ENCODE measurements at regions not wholly inside any gene's neighbourhood (a gene's known extent, or its start where the extent isn't known, plus 50 kb on each side); places are given as distances from the start of the nearest gene placed in this dataset.
"Not testable (repeated sequence)": the region's sequence is repeated elsewhere in the genome, so short reads cannot be mapped to it uniquely, and the experiment has no call there.

- DNase-seq (ENCODE audit: low spot score), result peak; percentile 52
Observed at GRCh38 chr10:2921956-2922680, 145.2 kb upstream of the PFKP start.

GRCh38 chr10:2920637-2921036, 146.7 kb upstream of the PFKP start:
- DNase-seq (ENCODE audit: low spot score), result no peak
- no peak for FAIRE-seq

More at GRCh38 chr10:2921956-2922680, 145.2 kb upstream of the PFKP start:
- no peak for FAIRE-seq

- FAIRE-seq, result no peak
- no peak for DNase-seq (ENCODE audit: low spot score)
Observed at GRCh38 chr10:2920168-2920567, 147.2 kb upstream of the PFKP start.

- FAIRE-seq (no peak), DNase-seq (ENCODE audit: low spot score) (no peak)
Observed at GRCh38 chr10:2919016-2919415, 148.3 kb upstream of the PFKP start.

DNA sequence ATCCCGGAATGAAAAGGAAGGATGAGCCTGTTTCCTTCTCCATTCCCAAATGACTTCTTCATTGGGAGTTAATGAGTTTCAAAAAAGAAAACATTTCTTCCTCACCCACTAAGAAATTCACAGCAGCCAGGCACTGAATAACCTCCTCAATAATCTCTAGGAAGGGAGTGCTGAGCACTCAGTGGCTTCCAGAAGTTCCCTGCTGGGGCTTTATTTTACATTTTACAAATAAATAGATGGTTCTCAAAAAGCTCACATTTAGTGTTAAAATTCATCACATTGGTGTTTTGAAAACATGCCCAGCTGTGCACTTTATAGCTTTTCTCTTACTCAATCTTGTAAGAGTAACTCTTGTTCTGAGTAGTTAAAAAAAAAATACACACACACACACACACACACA, 148.9 kb upstream of the PFKP start:
- DNase-seq (ENCODE audit: low spot score) (no peak), FAIRE-seq (no peak)

DNA sequence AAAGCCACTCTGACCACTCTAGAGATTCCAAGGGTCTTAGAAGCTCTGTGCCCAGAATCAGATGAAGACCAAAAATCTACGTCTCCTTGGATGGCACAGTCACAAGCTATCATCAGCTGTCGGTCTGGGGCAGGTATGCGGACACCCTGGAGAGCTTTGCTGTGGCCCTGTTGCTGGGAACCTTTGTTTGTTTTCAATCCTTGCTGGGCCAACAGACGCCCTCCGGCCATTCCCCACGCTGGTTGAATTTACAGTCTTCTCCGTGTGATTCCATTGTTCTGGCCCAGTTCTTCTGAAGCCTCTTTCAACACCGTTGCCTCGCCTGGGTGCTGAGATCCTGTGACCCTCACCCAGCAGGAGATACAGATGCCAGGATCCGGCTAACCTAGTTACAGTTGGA, 149.4 kb upstream of the PFKP start:
- DNase-seq (ENCODE audit: low spot score) (no peak), FAIRE-seq (no peak)

DNA sequence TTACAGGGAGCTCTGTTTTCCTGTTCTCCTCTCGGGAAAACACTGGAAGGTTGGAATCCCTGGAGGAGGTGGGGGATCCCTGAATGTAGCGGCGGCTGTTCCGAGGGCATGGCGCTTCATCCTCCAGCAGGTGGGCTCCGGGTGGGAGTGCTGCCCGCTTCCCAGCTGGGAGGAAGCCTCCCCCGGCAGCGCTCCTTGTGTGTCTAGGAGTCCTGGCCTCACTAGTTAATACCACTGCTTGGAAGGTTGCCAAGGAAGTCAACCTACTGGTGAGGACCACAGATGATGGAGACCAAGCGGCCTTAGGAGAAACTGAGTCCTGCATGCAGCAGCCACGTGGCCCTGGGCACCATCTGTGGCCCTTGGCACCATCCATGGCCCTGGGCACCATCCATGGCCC, 151.9 kb upstream of the PFKP start:
- FAIRE-seq (no peak), DNase-seq (ENCODE audit: low spot score) (no peak)

DNA sequence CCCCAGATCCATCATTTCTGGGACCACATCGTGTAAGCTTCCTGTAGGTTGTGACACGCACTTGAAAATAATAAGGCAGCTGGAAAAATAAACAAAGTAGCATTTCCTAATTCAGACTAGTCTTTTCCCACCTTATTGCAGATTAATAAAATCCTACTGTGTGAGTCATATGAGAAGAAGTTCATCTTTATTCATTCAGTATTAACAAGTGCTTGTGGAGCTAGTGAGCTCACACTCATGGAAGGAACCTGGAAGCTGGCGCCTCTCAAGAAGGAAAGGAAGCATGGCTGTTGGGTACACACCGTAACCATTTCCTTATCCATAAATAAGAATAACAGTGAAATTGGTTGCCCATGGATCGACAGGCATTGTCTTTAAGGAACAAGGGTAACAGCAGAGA, 152.6 kb upstream of the PFKP start:
- DNase-seq (ENCODE audit: low spot score) (no peak), FAIRE-seq (no peak)

- FAIRE-seq (no peak), DNase-seq (ENCODE audit: low spot score) (no peak)
Observed at GRCh38 chr10:2913474-2913873, 153.9 kb upstream of the PFKP start.

GRCh38 chr10:2910656-2911055, 156.7 kb upstream of the PFKP start:
- no peak for DNase-seq (ENCODE audit: low spot score)
- FAIRE-seq, result no peak

DNA sequence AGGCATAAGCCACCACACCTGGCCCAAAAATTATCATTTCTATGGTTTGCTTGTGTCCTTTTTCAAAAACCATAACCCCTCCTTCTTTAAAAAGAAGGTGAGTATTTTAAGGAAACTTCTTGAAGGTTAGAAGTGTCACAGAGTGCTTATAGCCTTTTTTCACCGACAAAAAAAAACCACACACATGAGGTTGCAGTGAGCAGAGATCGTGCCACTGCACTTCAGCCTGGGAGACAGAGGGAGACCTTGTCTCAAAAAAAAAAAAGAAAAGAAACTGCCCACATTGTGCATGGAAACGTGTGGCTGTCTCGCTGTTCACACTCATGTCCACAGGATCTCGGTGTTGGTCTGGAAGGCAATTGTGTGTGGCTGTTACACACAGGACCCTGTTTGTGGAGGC, 157.4 kb upstream of the PFKP start:
- FAIRE-seq (no peak), DNase-seq (ENCODE audit: low spot score) (no peak)

GRCh38 chr10:2908851-2909630, 158.3 kb upstream of the PFKP start:
- FAIRE-seq (no peak), DNase-seq (ENCODE audit: low spot score) (no peak)

DNA sequence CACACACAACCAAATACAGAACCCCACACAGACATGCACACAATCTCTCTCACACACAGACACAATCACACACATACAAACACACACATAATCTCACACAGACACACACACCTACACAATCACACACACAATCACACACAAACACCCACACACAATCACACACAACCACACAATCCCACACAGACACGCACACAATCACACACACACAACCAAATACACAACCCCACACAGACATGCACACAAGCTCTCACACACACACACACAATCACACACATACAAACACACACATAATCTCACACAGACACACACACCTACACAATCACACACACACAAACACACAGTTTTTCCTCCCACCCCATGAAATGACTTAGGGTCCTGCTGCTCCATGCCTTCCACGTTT, 160.4 kb upstream of the PFKP start:
- DNase-seq (ENCODE audit: low spot score), result no peak

GRCh38 chr10:2905851-2906250, 161.5 kb upstream of the PFKP start:
- DNase-seq (ENCODE audit: low spot score) (no peak), FAIRE-seq (no peak)

More for the DNA sequence above, 160.4 kb upstream of the PFKP start:
- peak; percentile 32 for FAIRE-seq

DNA sequence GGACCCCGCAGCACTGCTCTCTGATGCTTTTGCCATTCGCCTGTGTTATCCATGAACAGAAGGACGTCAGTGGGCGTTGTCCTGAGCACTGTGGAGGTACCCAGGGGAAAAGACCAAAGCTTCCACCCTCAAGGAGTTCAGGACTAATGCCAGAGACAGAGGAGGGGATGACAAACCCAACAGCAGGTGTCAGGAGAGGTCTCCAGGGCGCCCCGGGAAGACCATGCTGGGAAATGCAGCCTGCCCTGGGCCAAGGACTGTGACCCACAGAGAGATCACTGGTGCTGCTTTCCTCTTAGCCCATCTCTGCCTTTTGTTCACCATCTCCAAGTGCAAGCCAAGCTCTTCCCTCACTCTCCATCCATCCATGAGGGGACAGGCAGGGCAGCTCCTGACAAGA, 166.8 kb upstream of the PFKP start:
- no peak for DNase-seq (ENCODE audit: low spot score)
- FAIRE-seq, result no peak

DNA sequence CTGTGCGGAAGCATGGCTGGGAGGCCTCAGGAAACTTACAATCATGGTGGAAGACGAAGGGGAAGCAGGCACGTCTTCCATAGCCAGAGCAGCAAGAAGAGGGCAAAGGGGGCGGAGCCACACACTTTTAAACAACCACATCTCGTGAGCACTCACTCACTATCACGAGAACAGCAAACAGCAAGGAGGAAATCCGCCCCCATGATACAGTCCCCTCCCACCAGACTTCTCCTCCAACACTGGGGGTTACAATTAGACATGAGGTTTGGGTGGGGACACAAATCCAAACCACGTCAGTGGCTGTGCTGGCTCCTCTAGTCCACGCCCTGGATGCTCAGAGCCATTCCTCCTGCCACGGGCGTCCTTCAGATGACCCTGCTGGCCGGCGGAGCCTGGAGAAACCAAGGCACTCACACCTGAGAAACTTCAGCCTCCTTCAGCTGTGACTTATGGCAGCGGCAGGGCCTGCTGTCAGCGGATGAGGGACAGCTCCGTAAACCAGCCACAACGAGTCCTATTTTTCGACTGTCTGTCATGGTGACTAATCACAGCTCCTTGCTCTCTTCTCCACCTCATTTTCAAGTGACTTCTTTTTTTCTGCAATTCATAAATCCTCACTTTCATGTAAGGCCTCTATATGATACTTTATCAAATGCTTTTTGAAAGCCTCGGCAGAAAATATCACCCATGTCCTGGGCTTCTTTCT, 167.9 kb upstream of the PFKP start:
- FAIRE-seq (no peak), DNase-seq (ENCODE audit: low spot score) (no peak)

GRCh38 chr10:2898509-2898860, 168.9 kb upstream of the PFKP start:
- DNase-seq (ENCODE audit: low spot score) (no peak), FAIRE-seq (no peak)

DNA sequence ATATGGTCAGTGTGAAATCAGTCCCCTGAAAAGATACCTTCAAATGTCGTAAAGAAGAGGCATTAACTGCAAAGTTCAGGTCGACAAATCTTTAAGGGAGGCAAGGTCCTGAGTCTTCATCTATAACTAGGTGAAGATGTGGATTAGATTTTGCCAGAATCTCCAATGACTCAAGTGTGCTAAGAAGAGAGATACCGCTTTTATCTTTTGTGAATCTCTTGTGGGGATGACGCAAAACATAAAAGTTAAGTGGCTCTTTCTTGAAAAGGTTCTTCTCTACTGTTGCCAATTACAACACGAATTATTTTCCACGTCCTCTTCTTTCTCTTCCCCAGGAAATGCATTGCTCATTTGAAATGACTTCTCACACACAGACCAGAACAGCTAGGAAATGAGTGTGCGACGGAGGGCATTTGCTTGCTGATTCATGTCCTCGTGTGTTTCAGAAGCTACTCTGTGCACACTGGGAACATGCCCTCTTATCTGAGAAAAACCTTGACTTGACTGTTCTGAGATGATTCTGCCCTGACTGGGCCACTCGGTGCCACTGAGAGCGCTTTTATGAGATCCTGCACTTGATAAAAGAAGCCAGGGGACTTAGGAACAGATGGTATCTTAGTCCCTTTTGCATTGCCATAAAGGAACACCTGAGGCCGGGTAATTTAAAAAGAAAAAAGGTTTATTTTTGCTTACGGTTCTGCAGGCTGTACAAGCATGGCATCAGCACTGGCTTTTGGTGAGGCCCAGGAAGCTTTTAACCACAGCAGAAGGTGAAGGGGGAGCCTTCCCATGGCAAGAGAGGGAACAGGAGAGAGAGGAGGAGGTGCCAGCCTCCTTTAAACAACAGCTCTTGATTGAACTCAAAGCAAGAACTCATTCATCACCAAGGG, 169.5 kb upstream of the PFKP start:
- no peak for DNase-seq (ENCODE audit: low spot score)
- FAIRE-seq, result no peak

DNA sequence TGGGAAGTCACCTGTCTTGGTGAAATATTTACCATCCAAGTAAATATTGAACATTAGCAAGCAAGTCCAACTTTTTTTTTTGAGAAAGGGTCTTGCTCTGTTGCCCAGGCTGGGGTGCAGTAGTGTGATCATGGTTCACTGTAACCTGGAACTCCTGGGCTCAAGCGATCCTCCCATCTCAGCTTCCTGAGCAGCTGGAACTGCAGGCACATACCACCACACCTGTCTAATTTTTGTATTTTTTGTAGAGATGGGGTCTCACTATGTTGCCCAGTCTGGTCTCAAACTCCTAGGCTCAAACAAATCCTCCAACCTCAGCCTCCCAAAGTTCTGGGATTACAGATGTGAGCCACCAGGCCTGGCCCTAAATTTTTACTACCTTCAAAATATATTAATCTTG, 171.0 kb upstream of the PFKP start:
- not testable (repeated sequence) for DNase-seq (ENCODE audit: low spot score); FAIRE-seq

GRCh38 chr10:2895594-2896196, 171.7 kb upstream of the PFKP start:
- no peak for FAIRE-seq
- no peak for DNase-seq (ENCODE audit: low spot score)

DNA sequence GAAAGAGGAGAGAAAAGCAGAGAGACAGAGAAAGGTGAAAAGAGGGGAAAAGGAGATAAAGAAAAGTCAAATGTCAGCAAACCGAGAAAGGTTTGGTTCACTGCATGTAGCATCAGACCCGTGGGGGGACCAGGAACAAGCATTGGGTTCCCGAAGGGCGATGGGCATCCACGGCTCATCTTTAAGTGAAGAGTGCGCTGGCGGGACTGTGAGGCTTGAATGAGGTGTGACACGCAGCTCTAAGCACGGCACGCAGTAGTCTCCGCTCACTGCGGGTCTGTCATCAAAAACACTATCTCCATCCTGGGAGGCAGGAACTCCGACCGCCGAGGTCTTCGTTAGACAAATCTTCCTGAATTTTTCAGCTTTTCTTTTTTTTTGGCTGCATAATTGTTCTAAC, 173.4 kb upstream of the PFKP start:
- FAIRE-seq (no peak), DNase-seq (ENCODE audit: low spot score) (no peak)

All from urothelium cell line (cell line).